ENCODE measurements at regions not wholly inside any gene's neighbourhood (a gene's known extent, or its start where the extent isn't known, plus 50 kb on each side); places are given as distances from the start of the nearest gene placed in this dataset.

DNA sequence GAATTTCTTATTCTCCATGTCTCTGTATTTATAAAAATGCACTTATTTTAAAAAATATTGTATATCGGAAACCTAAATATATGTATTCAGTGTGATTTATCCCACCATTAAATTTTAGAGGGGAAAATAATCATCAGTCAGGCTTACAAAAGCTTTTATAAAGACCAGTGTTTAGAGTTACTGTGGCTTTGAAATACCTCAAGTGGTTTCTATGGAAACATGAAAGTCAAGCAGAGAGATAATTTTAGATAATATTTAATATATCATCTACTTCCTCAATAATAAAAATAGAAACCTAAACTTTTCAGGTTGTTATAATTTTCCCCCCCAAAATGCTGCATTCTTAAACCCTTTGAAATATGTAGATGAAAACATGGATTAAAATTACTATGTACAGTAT, 332.9 kb upstream of the PITX2 start:
- H3K27me3 ChIP-seq (ENCODE audit: control insufficient read depth, insufficient read depth, low read length) = no peaks in the 10 kb centered on the region
- no peaks in the 10 kb centered on the region for H3K9me3 ChIP-seq (ENCODE audit: control insufficient read depth, insufficient read depth, low read length)
- peaks cover 5% of the 10 kb centered on the region for H3K4me1 ChIP-seq (ENCODE audit: control insufficient read depth, insufficient read depth, low read length)
- H3K4me3 ChIP-seq (ENCODE audit: low read depth, low read length) = no peak overlapping the region
- no peak overlapping the region for H3K27ac ChIP-seq (ENCODE audit: low read depth, low read length)
- no peak overlapping the region for H3K9ac ChIP-seq (ENCODE audit: low read depth, low read length)
- H3K36me3 ChIP-seq (ENCODE audit: control insufficient read depth, insufficient read depth, low read length) = no peaks in the 10 kb centered on the region

DNA sequence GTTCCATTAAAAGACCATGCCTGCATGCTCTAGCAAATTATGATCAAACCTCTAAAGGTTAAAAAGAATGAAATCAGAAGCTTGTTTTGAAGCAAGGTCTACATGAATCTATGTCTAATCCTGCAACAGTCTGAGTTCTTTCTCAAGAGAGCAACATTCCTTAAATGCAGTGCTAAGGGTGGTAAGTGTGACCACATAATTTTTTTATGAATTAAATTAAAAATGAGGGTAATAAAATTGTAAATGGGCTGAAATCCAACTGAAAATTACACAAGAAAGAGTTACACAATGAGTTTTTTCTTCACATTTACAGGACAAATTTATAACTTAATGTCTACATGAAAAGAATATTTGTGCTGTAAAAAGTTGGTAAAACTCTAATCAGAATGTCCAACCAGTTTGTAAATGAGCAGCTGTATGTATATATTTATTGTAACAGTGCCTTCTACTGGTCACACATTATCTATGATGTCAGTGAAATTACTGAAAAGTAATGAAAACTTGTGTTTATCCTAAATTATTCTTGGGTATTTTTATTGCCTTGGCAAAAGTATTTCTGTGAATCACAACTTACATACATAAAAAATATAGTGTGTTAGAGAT, 336.3 kb upstream of the PITX2 start:
- no peaks in the 10 kb centered on the region for H3K9me3 ChIP-seq (ENCODE audit: control insufficient read depth, insufficient read depth, low read length)
- no peak overlapping the region for H3K4me3 ChIP-seq (ENCODE audit: low read depth, low read length)
- no peak overlapping the region for H3K27ac ChIP-seq (ENCODE audit: low read depth, low read length)
- H3K4me1 ChIP-seq (ENCODE audit: control insufficient read depth, insufficient read depth, low read length) = peaks cover 14% of the 10 kb centered on the region
- H3K9ac ChIP-seq (ENCODE audit: low read depth, low read length) = no peak overlapping the region
- no peaks in the 10 kb centered on the region for H3K36me3 ChIP-seq (ENCODE audit: control insufficient read depth, insufficient read depth, low read length)
- H3K27me3 ChIP-seq (ENCODE audit: control insufficient read depth, insufficient read depth, low read length) = no peaks in the 10 kb centered on the region

DNA sequence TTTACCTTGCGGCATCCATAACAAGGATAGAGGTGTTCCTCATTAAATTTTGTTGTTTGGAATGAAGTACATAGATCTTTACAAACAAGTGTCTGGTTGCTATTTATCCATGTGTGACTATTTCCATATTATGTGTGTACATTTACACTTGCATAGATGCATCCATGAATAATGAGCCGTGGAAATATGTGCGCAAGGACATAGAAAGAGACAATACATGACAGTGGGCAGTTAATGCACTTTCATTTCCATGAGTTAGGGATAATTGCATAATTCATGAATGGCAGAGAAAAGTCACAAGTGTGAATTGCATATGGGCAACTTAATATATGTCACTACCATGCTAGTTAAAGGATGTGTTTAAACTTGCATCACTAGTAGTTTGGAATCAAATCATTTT, 338.2 kb upstream of the PITX2 start:
- Histone ChIP-seq H3K36me3 (ENCODE audit: control insufficient read depth, insufficient read depth, low read length) (no peaks in the 10 kb centered on the region), H3K27me3 (ENCODE audit: control insufficient read depth, insufficient read depth, low read length) (no peaks in the 10 kb centered on the region), H3K9me3 (ENCODE audit: control insufficient read depth, insufficient read depth, low read length) (no peaks in the 10 kb centered on the region)

DNA sequence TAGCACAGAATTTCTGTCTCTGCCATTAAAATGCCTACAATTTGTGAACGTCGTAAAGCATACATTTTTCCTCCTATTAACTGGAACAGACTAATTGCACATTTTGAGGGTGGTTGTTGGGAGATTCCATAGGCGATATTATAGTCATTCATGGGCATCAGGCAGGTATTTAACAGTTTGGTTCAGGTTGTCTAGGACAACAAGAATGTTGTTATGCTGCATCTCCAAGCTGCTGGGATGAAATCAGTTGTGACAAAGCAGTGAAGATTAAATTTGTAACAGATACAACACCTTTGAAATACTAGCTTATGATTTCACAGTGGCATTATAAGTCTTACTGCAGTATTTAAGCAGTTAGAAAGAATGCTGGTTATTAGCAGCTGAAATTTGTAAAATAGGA, 339.7 kb upstream of the PITX2 start:
- H3K27ac ChIP-seq (ENCODE audit: low read depth, low read length) = no peak overlapping the region
- H3K4me3 ChIP-seq (ENCODE audit: low read depth, low read length) = no peak overlapping the region

More for the DNA sequence above, 338.2 kb upstream of the PITX2 start:
- H3K27ac ChIP-seq (ENCODE audit: low read depth, low read length) = no peak overlapping the region
- no peak overlapping the region for H3K4me3 ChIP-seq (ENCODE audit: low read depth, low read length)
- no peak overlapping the region for H3K9ac ChIP-seq (ENCODE audit: low read depth, low read length)
- peaks cover 14% of the 10 kb centered on the region for H3K4me1 ChIP-seq (ENCODE audit: control insufficient read depth, insufficient read depth, low read length)

DNA sequence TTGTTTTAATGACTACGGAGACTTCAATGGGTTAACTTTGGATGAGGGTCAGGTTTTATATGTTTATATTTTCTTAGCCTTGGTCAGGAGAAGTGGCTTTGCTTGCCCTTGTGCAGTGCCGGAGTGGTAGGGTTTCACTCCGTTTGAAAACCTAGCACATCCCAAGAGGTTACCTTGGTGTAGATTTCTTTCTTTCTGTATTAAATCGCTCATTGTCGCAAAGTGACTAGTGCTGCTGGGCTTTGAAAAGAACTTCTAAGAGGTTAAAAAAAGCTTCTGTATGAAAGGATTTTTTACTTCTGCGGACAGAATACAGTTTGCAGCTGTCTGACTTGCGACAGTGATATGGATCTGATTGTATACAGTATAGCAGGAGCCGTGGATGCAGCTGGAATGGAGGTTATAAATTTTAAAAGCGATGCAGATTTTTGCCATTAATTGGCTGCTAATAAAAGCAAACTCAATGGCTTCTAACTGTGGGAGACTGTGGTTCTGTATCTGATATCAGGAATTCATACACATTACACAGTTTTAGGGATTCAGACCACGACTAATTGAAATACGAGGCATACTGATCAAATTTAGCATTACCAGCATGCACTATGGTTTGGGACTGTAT, 340.9 kb upstream of the PITX2 start:
- Histone ChIP-seq H3K4me1 (ENCODE audit: control insufficient read depth, insufficient read depth, low read length) (peaks cover 14% of the 10 kb centered on the region), H3K9ac (ENCODE audit: low read depth, low read length) (no peak overlapping the region), H3K9me3 (ENCODE audit: control insufficient read depth, insufficient read depth, low read length) (no peaks in the 10 kb centered on the region), H3K36me3 (ENCODE audit: control insufficient read depth, insufficient read depth, low read length) (no peaks in the 10 kb centered on the region), H3K27ac (ENCODE audit: low read depth, low read length) (no peak overlapping the region), H3K4me3 (ENCODE audit: low read depth, low read length) (no peak overlapping the region), H3K27me3 (ENCODE audit: control insufficient read depth, insufficient read depth, low read length) (no peaks in the 10 kb centered on the region)

More for the DNA sequence above, 339.7 kb upstream of the PITX2 start:
- Histone ChIP-seq H3K27me3 (ENCODE audit: control insufficient read depth, insufficient read depth, low read length) (no peaks in the 10 kb centered on the region), H3K9ac (ENCODE audit: low read depth, low read length) (no peak overlapping the region), H3K4me1 (ENCODE audit: control insufficient read depth, insufficient read depth, low read length) (peaks cover 14% of the 10 kb centered on the region), H3K9me3 (ENCODE audit: control insufficient read depth, insufficient read depth, low read length) (no peaks in the 10 kb centered on the region), H3K36me3 (ENCODE audit: control insufficient read depth, insufficient read depth, low read length) (no peaks in the 10 kb centered on the region)

- Histone ChIP-seq H3K9ac (ENCODE audit: low read depth, low read length) (no peak overlapping the region), H3K4me3 (ENCODE audit: low read depth, low read length) (no peak overlapping the region), H3K36me3 (ENCODE audit: control insufficient read depth, insufficient read depth, low read length) (no peaks in the 10 kb centered on the region), H3K4me1 (ENCODE audit: control insufficient read depth, insufficient read depth, low read length) (no peaks in the 10 kb centered on the region), H3K9me3 (ENCODE audit: control insufficient read depth, insufficient read depth, low read length) (no peaks in the 10 kb centered on the region), H3K27me3 (ENCODE audit: control insufficient read depth, insufficient read depth, low read length) (no peaks in the 10 kb centered on the region), H3K27ac (ENCODE audit: low read depth, low read length) (no peak overlapping the region)
These were observed 345.1 kb upstream of the PITX2 start for GRCh38 chr4:110967936-110968335.

GRCh38 chr4:110970642-110971041, 347.8 kb upstream of the PITX2 start:
- H3K9me3 ChIP-seq (ENCODE audit: control insufficient read depth, insufficient read depth, low read length) = no peaks in the 10 kb centered on the region
- no peaks in the 10 kb centered on the region for H3K36me3 ChIP-seq (ENCODE audit: control insufficient read depth, insufficient read depth, low read length)
- no peaks in the 10 kb centered on the region for H3K27me3 ChIP-seq (ENCODE audit: control insufficient read depth, insufficient read depth, low read length)
- no peaks in the 10 kb centered on the region for H3K4me1 ChIP-seq (ENCODE audit: control insufficient read depth, insufficient read depth, low read length)
- no peak overlapping the region for H3K9ac ChIP-seq (ENCODE audit: low read depth, low read length)
- H3K27ac ChIP-seq (ENCODE audit: low read depth, low read length) = no peak overlapping the region
- no peak overlapping the region for H3K4me3 ChIP-seq (ENCODE audit: low read depth, low read length)

- H3K9ac ChIP-seq (ENCODE audit: low read depth, low read length) = no peak overlapping the region
- no peaks in the 10 kb centered on the region for H3K4me1 ChIP-seq (ENCODE audit: control insufficient read depth, insufficient read depth, low read length)
- no peaks in the 10 kb centered on the region for H3K36me3 ChIP-seq (ENCODE audit: control insufficient read depth, insufficient read depth, low read length)
- H3K4me3 ChIP-seq (ENCODE audit: low read depth, low read length) = no peak overlapping the region
- no peak overlapping the region for H3K27ac ChIP-seq (ENCODE audit: low read depth, low read length)
- H3K27me3 ChIP-seq (ENCODE audit: control insufficient read depth, insufficient read depth, low read length) = no peaks in the 10 kb centered on the region
- no peaks in the 10 kb centered on the region for H3K9me3 ChIP-seq (ENCODE audit: control insufficient read depth, insufficient read depth, low read length)
These were observed 352.5 kb upstream of the PITX2 start for GRCh38 chr4:110975338-110975737.

DNA sequence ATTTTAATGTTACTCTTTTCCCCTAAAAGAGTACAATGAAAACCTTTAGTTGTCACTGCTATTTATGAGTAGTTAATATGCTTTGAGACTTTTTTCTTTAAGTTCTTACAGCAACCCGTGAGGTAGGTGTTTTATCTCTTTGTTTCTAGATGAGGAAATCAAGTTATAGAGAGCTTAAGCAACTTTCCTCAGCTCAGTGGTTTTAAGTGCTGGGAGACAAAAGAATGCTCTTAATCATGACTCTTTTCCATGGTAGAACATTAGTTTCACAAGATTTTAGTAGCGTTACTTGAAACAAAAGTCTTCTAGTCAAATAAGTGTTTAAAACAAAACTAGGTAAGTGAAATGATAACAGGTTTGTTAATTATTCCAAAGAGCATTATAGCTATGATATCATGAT, 354.7 kb upstream of the PITX2 start:
- Histone ChIP-seq H3K4me3 (ENCODE audit: low read depth, low read length) (no peak overlapping the region), H3K27me3 (ENCODE audit: control insufficient read depth, insufficient read depth, low read length) (no peaks in the 10 kb centered on the region), H3K4me1 (ENCODE audit: control insufficient read depth, insufficient read depth, low read length) (no peaks in the 10 kb centered on the region), H3K36me3 (ENCODE audit: control insufficient read depth, insufficient read depth, low read length) (no peaks in the 10 kb centered on the region), H3K9ac (ENCODE audit: low read depth, low read length) (no peak overlapping the region), H3K9me3 (ENCODE audit: control insufficient read depth, insufficient read depth, low read length) (no peaks in the 10 kb centered on the region), H3K27ac (ENCODE audit: low read depth, low read length) (no peak overlapping the region)

DNA sequence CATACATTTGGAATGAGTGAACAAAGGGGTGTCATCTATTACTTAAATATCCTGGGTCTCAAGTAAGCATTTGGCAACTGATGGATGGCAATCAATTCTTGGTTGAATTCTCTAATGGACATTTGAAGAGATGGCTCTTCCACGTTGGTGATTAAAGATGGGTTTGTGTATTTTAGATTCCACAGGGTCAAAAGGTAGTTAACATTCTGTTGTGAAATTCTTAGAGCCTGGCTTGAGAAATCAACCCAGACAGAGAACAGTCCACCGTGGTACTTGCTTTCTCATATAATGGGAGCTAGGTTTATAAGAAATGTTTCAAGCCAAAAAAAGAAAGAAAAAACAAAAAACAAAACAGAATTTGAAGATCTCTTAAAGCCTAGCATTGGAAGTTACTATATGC, 355.9 kb upstream of the PITX2 start:
- Histone ChIP-seq H3K27ac (ENCODE audit: low read depth, low read length) (no peak overlapping the region), H3K36me3 (ENCODE audit: control insufficient read depth, insufficient read depth, low read length) (no peaks in the 10 kb centered on the region), H3K27me3 (ENCODE audit: control insufficient read depth, insufficient read depth, low read length) (no peaks in the 10 kb centered on the region), H3K4me3 (ENCODE audit: low read depth, low read length) (no peak overlapping the region), H3K4me1 (ENCODE audit: control insufficient read depth, insufficient read depth, low read length) (no peaks in the 10 kb centered on the region), H3K9ac (ENCODE audit: low read depth, low read length) (no peak overlapping the region), H3K9me3 (ENCODE audit: control insufficient read depth, insufficient read depth, low read length) (no peaks in the 10 kb centered on the region)

- Histone ChIP-seq H3K27ac (ENCODE audit: low read depth, low read length) (no peak overlapping the region), H3K4me3 (ENCODE audit: low read depth, low read length) (no peak overlapping the region), H3K36me3 (ENCODE audit: control insufficient read depth, insufficient read depth, low read length) (no peaks in the 10 kb centered on the region), H3K9me3 (ENCODE audit: control insufficient read depth, insufficient read depth, low read length) (no peaks in the 10 kb centered on the region), H3K9ac (ENCODE audit: low read depth, low read length) (no peak overlapping the region), H3K4me1 (ENCODE audit: control insufficient read depth, insufficient read depth, low read length) (no peaks in the 10 kb centered on the region), H3K27me3 (ENCODE audit: control insufficient read depth, insufficient read depth, low read length) (no peaks in the 10 kb centered on the region)
These were observed 359.6 kb upstream of the PITX2 start for GRCh38 chr4:110982486-110982885.

Data from HUES48 (cell line).